NCI-H1436 treated with DMSO at 0.1 percent for 48 hours (cell line): ENCODE measurements at regions not wholly inside any gene's neighbourhood (a gene's known extent, or its start where the extent isn't known, plus 50 kb on each side); places are given as distances from the start of the nearest gene placed in this dataset.

Experiments
- DNase-seq: peaks from one replicate; lab custom pipeline; 2025; lab: John Stamatoyannopoulos, UW

DNA sequence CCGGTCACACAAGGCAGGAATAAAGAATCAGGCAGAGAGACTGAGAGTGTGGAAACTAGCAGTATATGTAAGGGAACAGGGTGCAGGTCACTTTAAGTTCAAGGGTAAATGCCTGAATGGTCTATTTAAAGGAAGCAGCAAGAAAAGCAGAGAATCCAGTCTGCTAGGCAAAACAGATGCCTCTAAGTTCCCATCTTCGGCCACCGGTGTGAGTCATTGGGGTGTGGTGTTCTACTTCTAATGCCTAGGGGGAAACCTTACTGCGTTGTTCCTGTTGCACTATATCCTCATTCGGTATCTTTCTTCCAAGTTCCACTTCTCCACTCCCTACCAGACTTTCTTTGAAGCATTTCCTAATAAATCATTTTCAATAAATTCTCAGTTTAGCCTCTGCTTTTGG, 259.9 kb downstream of the HHIPL2 start:
- no peak for DNase-seq

DNA sequence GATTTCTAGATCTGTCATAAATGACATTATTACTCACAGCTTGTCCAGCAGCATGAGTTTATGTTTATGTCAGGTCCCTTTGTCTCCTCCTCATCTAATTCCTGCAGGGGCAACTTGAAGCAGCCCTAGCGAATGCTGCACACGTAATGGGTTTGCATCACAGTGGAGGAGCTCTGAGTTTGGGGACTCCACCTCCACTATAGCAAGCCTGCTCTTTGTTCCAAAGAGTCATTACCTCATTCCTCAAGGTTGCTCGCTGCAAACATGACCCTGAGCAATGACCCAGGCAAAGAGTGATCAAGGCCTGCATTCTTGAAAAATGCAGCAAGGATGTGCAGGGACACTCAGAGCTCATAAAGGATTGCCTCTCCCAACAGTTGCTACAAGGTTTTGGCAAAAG, 261.9 kb downstream of the HHIPL2 start:
- no peak for DNase-seq

DNA sequence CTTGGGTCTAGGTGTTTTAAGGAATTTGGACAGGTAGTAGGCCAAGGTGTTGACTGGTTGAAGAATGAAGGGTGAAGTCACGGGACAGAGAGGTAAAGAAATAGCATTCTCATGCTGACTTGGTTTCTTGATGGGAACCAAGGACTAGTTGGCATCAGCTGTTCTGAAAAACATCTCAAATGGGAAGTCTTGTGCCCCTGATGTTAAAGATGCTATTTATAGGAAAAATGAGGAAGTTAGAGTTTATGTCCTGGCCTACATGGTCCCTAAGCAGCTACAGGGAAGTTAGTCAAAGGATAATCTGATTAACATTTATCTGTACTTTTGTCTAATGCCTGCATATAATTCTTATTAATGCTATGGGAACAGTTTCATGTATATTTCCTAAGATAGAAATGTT, 262.4 kb downstream of the HHIPL2 start:
- DNase-seq: no peak

DNA sequence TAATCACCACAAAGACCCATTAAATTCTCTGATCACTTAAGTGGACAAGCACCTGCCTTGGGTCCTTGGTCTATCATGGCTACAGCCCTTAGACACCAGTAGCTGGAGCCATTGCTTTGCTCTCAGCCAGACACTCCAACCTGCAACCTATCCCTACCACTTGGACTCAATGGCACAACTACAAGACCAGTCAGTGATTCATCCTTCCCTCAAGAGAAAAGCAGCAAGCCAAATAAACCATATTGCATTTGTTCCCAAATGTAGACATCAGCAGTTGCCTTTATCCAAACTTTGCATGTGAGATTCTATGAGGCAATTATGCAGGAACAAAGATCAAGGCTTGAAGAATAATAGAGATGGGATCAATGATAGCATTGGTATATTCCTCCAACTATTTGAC, 263.4 kb downstream of the HHIPL2 start:
- no peak for DNase-seq

DNA sequence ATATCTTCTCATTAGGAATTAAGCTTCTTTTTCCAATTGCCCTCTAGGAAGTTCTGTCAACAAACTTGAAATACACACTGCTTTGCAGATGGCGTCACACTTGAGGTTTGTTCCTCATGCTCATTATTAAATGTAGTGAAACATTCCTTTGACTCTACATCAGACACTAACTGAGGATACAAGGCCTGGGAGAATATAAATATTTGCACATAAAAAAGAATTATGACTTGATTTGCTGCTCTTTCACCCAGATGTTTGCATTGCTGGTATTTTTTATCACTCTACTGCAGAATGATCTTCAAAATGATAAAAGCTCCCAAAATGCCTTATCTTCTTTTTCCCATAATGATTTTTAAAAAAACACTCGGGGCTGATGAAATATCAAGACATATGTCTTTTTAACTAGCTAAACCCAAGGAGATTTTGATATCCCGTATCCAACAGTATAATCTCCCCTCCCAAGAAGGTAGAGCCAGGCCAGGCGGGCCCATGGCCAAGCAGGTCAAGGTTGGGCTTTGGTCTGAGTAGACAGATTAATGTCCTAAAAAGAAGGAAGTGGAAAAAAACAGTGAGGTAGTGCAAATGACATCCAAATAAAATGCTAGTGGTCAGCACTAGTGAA, 264.6 kb downstream of the HHIPL2 start:
- no peak for DNase-seq

DNA sequence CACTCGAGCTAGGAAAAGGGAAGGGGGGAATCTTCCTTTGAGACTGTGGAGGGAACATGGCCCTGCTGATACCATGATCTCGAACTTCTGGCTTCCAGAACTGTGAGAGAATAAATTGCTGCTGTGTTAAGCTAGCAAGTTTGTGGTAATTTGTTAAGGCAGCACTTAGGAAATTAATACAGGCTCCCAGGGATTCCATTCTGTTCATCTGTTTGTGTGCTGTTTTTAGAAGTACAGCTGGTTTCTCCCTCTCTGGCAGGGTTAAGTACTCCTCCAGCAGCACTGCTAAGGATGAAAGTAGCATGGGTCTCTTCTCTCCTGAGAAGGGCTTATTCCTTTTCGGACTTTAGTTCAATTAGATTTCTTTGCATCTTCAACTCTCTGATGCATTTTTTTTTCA, 268.3 kb downstream of the HHIPL2 start:
- DNase-seq: no peak

DNA sequence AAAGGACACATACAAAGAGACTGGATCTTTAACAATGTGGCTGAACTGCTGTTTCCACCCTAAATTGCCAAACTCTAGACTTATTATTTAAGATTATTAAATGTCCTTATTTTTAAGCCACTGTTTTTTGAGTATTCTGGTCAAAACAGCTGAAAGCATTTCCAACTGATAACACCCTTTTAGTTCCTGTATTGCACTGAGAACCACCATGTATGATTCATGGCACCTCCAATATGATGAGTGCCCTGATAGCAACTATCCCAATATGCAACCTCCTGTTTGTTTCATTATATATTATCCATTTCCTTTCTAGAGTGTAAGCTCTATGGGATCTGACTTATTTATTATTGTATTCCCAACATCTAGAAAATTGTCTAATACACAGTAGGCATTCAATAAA, 269.4 kb downstream of the HHIPL2 start:
- no peak for DNase-seq

DNA sequence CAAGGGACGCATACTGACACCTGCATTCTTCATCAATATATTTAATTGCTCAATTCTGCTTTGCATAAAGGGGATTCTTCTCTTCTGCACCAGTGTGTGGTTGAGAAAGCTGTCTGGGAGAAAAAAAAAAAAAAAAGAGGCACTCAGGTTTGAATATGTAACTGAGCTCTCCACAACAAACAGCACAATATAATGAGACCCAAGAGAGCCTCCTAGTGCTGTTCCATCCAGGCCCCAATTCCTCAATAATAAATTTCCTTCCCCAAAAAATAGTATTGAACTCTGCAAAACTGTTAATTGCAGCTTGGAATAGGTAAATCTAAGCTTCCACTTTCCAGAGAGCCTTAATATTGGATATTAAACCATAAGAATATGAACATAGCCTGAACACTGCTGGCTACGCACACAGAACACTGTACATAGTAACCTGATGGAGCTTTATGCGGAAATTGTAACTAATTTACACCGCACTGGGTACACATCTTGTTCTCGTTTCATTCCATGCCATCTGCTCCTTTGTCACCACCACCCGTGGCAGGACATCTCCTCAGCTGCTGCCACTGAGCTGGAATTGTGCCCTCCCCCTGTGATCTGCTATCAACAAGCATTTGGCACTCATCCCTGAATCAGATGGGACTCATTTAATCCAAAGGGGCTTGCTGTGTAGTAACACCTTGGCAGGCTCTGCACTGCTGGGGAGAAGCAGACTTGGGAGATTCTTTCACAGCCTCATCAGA, 272.0 kb downstream of the HHIPL2 start:
- peak; percentile 72 for DNase-seq

DNA sequence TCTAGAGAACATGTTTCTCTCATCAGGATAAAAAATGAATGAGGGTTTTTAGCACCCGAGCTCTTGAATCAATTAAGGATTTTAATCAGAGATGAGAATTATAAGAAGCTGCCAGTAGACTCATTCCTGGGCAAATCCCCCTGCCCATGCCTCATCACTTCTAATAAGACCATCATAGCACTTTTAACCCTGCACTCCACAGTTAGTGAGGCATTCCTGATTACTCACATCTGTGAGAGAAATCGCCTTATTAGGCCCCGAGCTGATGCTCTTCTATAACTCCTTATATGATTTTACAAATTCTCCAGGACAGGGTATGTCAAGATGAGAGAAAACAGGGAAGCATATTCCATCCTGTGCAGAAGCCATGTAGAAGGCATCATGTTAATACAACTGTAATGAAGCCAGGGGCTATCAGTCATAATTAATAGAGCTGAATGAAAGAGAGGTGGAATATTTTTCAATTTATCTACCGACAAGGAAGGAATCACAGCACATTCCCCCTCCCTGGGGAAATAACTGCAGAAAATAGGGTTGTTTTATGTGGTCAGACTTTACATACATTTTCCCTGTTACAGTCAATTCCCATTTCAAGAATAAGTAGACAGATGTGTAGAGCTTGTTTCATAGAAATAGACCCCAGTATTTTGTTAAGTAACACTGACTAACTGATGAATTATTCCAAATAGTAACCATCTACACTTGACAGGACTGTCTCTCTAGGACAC, 272.7 kb downstream of the HHIPL2 start:
- no peak for DNase-seq

DNA sequence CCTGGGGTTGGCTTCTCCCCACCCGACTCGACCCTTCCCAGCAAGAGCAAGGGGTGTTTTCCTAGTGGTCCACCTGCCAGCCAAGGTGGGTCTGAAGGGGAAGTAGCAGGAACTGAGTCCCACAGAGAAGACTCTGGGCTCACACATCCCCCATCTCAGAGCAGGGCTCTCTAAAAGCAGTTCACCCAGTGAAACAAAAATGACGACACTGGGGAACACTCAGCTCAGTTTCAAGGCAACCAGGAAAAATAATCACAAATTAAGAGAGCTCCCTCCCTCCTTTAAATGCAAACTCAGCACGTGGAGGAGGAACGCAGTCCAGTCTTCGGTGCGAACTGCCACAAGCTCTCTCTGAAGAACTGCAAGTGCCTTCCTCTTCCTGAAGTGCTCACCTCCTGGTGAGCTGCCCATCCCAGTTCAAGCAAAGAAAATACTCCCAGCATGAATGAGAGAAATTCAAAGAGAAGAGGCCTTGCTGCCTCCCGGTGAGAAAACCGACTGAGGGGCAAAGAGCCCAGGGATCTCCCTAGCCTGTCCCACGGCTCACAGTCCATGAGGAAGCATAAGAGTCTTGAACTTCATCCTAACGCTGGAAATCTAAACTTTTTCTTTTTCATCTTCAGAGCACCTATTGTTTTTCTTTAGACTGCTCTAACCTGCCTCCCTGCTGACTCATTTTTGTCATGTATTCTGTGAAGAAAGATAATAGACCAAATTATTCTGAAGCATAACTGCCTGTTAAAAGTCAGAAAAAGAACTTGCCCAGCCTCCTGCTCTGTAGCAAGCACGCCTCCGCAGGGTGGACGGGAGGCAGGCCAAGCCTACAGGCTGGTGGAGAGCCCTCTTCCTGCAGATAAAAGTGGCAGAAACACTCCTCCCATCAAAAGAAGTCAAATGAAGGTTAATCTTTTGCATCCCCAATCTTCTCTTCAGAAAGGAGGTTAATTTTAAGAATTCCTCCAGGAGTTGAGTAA, 281.4 kb downstream of the HHIPL2 start:
- no peak for DNase-seq

DNA sequence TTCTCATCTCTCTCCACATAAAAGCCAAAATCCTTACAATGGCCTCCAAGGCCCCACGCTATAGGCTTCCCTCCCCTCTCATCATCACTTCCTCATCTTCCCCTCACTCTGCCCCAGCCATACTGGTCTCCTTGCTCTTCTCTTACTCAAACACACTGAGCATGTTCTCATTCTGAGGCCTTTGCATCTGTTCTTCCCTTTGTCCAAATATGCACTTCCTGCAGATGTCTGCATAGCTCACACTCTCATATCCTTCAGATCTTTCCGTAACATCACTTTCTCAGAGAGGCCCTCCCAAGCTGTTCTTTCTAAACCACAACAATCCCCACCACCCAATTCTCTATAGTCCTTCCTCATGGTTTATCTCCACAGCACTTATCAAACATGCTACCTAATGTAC, 284.1 kb downstream of the HHIPL2 start:
- no peak for DNase-seq

DNA sequence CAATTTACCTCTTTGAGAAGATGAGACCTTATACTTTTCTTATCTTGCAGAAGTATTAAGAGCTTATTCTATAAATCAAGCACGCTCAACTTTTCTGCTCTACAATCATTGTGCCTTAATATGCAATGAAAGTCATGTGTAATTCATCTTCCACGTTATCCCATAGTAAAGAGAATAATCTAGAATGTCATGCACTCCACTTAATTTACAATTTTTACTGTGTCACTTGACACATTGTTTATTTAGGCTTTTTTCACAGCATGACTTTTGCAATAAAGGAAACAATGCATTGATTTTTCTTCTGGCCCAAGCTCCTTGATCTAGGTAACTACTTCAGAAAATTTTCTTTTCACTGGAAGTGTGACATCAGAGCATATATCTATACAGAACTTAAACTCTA, 290.9 kb downstream of the HHIPL2 start:
- DNase-seq: no peak

DNA sequence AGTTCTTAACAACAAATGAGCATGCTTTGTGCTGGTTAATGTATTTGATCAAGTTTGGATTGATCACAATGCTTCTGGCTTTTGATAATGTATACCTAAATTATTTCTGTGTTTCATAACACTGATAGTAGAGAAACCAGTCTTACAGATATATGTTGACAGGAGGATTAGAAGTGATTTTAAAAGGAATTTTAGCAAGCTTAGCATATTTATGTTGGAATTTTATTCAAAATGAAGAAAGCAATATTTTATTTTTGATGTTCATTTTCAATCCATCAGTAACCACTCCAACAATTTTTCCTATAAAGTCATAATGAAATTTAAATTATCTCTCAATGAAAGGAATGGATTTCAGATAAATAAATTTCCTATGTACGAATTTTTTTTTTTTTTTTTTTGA, 291.8 kb downstream of the HHIPL2 start:
- DNase-seq: no peak

DNA sequence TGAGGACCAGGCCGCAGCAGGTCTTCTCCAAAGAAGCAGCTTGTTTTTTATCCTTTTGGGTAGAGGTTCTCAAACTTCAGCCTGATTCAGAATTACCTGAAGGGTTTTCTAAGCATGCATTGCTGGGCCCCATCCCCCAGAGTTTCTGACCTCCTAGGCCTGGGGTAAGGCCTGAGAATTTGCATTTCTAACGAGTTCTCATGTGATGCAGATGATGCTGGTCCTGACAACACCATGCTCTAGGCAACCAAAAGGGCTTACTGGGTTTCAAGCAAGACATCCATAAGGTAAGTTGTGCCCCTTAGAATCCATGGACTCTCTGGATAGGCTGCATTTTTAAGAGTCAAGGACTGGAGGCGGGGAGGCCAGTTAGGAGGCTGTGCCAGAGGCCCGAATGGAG, 295.1 kb downstream of the HHIPL2 start:
- no peak for DNase-seq

DNA sequence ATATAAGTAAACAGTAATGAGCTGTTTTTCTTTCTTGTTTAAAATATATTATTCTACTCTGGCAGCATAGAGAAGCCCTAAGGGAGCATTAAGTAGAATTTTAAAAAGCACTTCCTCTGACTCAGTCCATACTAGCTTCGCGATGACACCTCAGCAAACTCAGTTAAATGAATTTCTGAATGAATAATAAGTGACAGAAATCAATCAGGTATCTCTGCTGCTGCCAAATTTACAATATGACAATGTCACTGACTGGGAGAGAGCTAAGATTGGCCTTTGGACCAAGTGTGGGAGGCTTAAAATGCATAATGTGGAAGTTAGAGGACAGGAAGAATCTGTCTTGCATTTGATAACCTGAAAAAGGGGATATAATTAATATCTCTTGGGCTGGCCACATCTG, 296.1 kb downstream of the HHIPL2 start:
- DNase-seq: no peak

DNA sequence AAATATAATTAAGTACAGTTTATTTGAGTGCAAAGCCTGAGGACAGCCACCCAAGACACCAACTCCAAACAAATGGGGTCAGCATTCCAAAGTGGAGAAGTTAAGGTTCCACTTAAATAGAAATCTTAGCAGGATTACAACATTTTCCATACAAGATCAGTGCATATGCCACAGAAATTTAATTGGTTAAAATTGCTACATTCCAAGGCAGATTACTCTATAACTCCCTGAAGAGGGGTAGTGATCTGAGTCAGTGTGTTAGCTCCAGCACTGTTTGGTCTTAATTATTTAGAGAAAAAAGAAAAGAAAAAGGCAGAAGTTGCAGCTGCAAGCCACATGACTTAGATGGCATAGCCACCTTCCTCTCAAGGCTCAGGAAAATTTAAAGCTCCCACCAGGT, 297.5 kb downstream of the HHIPL2 start:
- no peak for DNase-seq

DNA sequence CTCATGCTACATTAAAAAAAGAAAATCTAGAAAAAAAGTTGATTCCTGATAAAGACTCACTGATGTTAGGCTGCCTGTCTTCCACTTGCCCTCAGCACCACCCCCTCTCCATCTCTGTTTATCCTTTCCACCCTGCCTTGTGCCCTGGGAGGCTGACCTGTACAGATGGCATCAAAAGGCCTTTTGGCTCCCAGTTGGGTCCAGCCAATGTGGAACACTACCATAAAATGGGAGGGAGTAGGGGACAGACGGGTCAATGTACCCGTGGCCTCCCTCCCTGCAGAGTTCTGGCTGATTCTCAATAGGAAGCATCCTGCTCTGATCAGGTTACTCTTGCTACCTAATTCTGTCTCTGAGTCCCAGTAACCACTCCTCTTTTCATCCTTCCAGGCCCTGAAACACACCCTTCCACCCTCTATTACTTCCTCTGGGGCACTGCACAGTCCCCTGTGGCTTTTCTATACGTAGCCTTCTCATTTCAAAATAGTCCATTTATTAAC, 300.0 kb downstream of the HHIPL2 start:
- no peak for DNase-seq

DNA sequence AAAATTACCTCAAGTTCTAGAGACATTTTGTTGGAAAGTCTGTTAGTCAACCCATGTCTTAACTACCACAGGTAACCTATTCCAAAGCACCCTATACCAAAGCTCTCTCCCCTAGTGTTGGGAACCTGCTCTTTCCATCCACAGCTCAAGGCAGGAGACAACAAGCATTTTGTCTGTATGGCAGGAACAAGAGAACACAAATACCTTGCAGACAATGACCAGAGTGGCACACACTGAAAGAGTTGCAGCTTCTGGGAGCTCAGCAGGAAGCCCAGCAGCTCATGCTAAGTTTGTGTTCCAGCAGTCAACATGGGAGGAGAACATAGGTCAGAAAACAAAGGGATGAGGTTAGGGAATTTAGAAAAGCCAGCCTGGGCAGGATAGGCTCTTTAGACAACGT, 300.8 kb downstream of the HHIPL2 start:
- no peak for DNase-seq

DNA sequence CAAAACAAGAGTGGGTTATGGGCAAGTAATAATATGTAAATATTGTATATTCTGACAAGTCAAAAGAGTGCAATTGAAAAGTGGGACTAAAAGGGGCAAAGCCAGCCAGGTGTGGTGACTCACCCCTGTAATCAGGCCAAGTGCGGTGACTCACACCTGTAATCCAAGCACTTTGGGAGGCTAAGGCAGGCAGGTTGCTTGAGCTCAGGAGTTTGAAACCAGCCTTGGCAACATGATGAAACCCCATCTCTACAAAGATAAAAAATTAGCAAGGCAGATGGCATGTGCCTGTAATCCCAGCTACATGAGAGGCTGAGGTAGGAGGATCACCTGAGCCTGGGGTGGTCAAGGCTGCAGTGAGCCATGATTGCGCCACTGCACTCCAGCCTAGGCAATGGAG, 304.0 kb downstream of the HHIPL2 start:
- peak; percentile 88 for DNase-seq

DNA sequence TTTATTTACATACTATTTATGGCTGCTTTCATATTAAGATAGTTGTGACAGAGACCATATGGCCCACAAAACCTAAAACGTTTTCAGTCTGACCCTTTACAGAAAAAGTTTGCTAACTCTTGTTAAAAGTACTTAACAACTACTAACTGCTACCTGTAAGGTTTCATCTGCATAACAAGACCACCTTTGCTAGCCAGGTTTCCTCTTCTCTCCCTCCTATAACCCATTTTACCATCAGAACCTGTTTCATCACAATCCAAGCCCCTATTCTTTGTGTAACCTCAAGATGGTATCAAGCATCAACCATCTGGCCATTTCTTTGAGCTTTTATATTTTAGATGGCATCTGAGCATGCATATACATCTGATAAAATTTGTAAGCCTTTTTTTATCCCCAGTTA, 305.4 kb downstream of the HHIPL2 start:
- DNase-seq: no peak

DNA sequence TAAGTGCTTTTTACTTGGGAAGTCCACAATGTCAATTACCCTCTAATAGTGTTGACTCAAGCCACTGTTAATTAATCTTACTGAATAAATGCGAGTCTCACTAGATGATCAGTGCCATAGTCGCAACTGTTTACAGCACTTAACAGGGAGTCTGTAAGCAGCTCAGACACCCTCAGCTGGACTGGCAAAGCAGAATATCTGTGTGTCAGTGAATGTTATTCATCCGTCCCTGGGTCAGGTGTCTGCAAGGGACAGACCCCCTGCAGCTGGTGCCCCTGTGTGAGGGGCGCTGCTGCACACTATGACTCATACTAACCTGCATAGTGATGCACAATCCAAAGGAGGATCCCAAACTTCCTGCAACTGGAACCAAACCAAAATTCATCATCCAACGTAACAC, 306.5 kb downstream of the HHIPL2 start:
- peak; percentile 74 for DNase-seq
